HL-60 (cell line): ENCODE measurements at regions not wholly inside any gene's neighbourhood (a gene's known extent, or its start where the extent isn't known, plus 50 kb on each side); places are given as distances from the start of the nearest gene placed in this dataset.

ENCODE experiments used
- DNase-seq, 2 experiments: peaks; one replicate each; pipeline ENCODE4 v3.0.0-alpha.2; 2010 to 2020; ENCODE audit warnings: low read depth in 1 of 2, low spot score in 1 of 2
- H3K27ac ChIP-seq: fragments of 250-450 bp; sonication (Bioruptor Pico); replicated peaks from 2 replicates; pipeline ENCODE4 v1.5.1; 2020; ENCODE audit warnings: mild to moderate bottlenecking, moderate library complexity
- H3K27me3 ChIP-seq: fragments of 250-450 bp; sonication (Bioruptor Pico); 2 replicates; pipeline ENCODE4 v1.5.1; 2021; ENCODE audit warnings: mild to moderate bottlenecking, moderate library complexity; ENCODE audit not compliant: insufficient read depth, poor library complexity, severe bottlenecking
- H3K4me3 ChIP-seq: replicated peaks from 2 replicates; pipeline ENCODE4 v1.5.1; 2011; ENCODE audit warnings: mild to moderate bottlenecking, control low read depth, low read length; ENCODE audit not compliant: insufficient read depth
- CTCF ChIP-seq: IDR thresholded peaks from one replicate; pipeline ENCODE4 v1.5.1; 2011; ENCODE audit warnings: low read length, control low read depth, inconsistent platforms; ENCODE audit not compliant: insufficient read depth
- GABPA ChIP-seq: IDR thresholded peaks from 2 replicates; pipeline ENCODE4 v1.6.1; 2012; ENCODE audit warnings: low read depth
- POLR2AphosphoS5 ChIP-seq: IDR thresholded peaks from 2 replicates; pipeline ENCODE4 v1.6.1; 2012; ENCODE audit warnings: low read depth
- REST ChIP-seq: IDR thresholded peaks from 2 replicates; pipeline ENCODE4 v1.6.1; 2012; ENCODE audit warnings: low read depth; ENCODE audit not compliant: insufficient replicate concordance
- SPI1 ChIP-seq: IDR thresholded peaks from 2 replicates; pipeline ENCODE4 v1.6.1; 2012; ENCODE audit warnings: low read depth, mild to moderate bottlenecking, borderline replicate concordance

DNA sequence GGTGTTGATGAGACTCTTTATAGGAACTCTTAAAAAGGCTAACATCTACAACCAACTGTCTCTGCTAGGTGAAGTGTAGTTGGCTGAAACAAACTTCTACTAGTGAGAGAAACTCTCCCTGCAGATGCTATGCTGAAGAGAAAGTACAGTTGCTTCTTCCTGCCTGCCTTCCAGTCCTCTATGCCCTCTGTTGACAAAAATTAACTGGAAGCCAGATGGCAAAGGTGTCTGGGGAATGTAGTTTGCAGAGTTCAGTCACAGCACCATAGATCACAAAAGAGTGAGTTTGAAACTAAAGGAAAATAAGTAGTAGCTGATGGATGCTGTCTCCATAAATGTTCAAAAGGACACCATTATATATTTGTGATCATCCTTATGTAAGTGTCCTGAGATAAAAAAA is 958.8 kb upstream of the NRXN1 start:
- Histone ChIP-seq H3K4me3 (no peak overlapping the region), H3K27me3 (no peaks in the 10 kb centered on the region), H3K27ac (no peak overlapping the region)
- no peak for DNase-seq
- no peak for TF ChIP-seq SPI1
- no peak for TF ChIP-seq CTCF
- TF ChIP-seq POLR2AphosphoS5, result no peak
- TF ChIP-seq REST, result no peak
- no peak for TF ChIP-seq GABPA

DNA sequence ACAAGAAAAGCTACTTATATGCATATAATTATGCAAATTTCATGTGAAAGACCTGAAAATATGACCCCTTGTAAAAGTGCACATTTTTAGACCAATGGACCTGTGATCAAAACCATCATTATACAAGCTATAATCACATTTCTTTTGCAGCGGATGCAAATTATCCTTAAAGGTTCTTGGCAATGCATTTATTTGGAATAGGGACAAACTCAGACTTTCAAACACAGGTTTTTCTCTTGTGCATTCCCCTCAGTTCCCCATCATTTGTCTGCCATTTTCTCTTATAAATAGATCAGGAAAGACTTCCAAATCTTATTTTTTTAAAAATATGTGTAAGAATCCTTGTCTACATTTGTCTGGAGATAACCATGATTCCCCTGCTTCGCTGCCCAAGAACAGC is 954.2 kb upstream of the NRXN1 start:
- Histone ChIP-seq H3K4me3 (no peak overlapping the region), H3K27me3 (no peaks in the 10 kb centered on the region), H3K27ac (no peak overlapping the region)
- no peak for DNase-seq
- TF ChIP-seq GABPA (no peak), CTCF (no peak), SPI1 (no peak), POLR2AphosphoS5 (no peak), REST (no peak)

DNA sequence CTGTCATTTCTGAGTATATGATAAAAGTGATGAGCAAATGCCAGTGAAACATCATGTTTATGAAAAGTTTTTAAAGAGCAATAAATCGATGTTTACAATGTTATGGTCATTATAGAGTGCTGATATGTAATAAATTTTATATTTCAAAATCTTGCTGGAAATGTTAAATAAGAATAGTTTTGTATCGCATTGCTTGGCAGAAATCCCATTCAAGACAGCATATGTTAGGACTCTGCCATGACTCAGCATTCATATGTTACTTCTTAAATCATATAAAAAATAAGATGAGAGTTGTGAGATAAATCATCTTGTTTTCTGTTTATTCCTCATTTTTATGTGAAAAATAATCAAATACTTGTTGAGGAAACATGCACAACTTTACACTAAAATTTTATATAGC is 949.9 kb upstream of the NRXN1 start:
- DNase-seq, result no peak
- H3K27me3 ChIP-seq, result no peaks in the 10 kb centered on the region
- no peak overlapping the region for H3K4me3 ChIP-seq
- TF ChIP-seq POLR2AphosphoS5 (no peak), SPI1 (no peak), REST (no peak), GABPA (no peak), CTCF (no peak)
- no peak overlapping the region for H3K27ac ChIP-seq
